ENCODE measurements at regions not wholly inside any gene's neighbourhood (a gene's known extent, or its start where the extent isn't known, plus 50 kb on each side); places are given as distances from the start of the nearest gene placed in this dataset.

DNA sequence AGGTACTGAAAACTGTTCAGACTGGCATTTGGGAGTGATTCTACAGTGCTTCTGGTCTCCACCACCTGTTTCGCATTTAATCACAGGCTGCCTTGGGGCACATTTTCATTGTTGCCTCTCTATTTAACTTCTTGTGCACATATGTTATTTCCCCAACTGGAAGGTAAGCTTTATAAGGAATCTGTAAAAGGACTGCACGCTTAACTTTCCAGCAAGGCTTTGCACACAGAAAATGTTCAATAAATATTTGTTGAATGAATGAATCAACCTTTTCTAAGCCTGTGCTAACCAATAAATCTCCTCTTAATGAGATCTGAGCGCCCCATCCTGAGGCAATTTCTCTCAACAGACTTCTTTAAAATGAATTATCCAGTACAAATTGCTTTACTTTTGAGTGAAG is 84.3 kb upstream of the ARHGAP29 start:
- H3K27me3 ChIP-seq (ENCODE audit: control insufficient read depth in 1 of 2, insufficient read depth in 2 of 2, low read length in 2 of 2) = no peaks in the 10 kb centered on the region
- no peak for DNase-seq (ENCODE audit: low spot score)
- no TSS peak for BruUV-seq (replicated peaks)
- no peaks in the 10 kb centered on the region for H3K9me3 ChIP-seq (ENCODE audit: low read length)
- intact Hi-C loops (cut with micrococcal nuclease; ENCODE audit: unreplicated experiment) (no loop called here), in situ Hi-C loops (cut with HindIII; ENCODE audit: extremely low pct_ligation_motif_present, low pct_unique_long_range_greater_than_20kb) (loop anchor here (5.0 kb wide), 1 partner anchor 74 kb away; no protein-coding TSS in a partner anchor)
- H3K27ac ChIP-seq (ENCODE audit: extremely low read length, insufficient read depth, low read length) = no peak overlapping the region
- ChIA-PET CTCF (ENCODE audit: low intra/inter-chr PET ratio, low total read pairs) (no interaction called here), POLR2A (interaction anchor here (1.6 kb wide), 1 partner anchor 11 kb away, joined by 5 read pairs; no protein-coding TSS in a partner anchor)
- H3K9ac ChIP-seq (ENCODE audit: insufficient read depth, low read depth, low read length) = no peak overlapping the region
- ATAC-seq = no peak
- WGBS (ENCODE audit: low lambda C conversion rate) = 93% methylated on average over 3 of the region's 3 CpGs
- no peak overlapping the region for H3K4me2 ChIP-seq (ENCODE audit: low read depth, low read length)
- no peaks in the 10 kb centered on the region for H4K20me1 ChIP-seq (ENCODE audit: insufficient read depth, low read length)
- no peak for FAIRE-seq
- peaks cover 70% of the 10 kb centered on the region for H3K4me1 ChIP-seq (ENCODE audit: insufficient read depth, low read length)
- TF ChIP-seq HOXA7 (CRISPR knock-in tag; IDR thresholded peaks at IDR 0.05) (no peak), ZBTB20 (CRISPR knock-in tag; IDR thresholded peaks at IDR 0.05; ENCODE audit: borderline replicate concordance, low read depth) (no peak), KAT2B (IDR thresholded peaks at IDR 0.05; ENCODE audit: borderline replicate concordance, low read depth, low read length) (no peak), SKI (IDR thresholded peaks at IDR 0.05; ENCODE audit: partially characterized antibody) (no peak), ARNT2 (CRISPR knock-in tag; IDR thresholded peaks at IDR 0.05; ENCODE audit: low read depth) (no peak), NFE2L2 (IDR thresholded peaks at IDR 0.05; ENCODE audit: low read length) (no peak), ZNF329 (CRISPR knock-in tag; IDR thresholded peaks at IDR 0.05; ENCODE audit: low read depth) (no peak), ZNF546 (CRISPR knock-in tag; conservative IDR thresholded peaks at IDR 0.05) (no peak), ZNF547 (CRISPR knock-in tag; IDR thresholded peaks at IDR 0.05) (no peak), POLR2G (IDR thresholded peaks at IDR 0.05; ENCODE audit: low read depth, low read length) (no peak), POLR2A (IDR thresholded peaks at IDR 0.05; ENCODE audit: insufficient read depth in 1 of 2, low read depth in 2 of 2, low read length in 2 of 2) (no peak), ZNF230 (CRISPR knock-in tag; IDR thresholded peaks at IDR 0.05) (no peak), ZNF468 (CRISPR knock-in tag; IDR thresholded peaks at IDR 0.05) (no peak)
- TF ChIP-seq, protein P1, sequence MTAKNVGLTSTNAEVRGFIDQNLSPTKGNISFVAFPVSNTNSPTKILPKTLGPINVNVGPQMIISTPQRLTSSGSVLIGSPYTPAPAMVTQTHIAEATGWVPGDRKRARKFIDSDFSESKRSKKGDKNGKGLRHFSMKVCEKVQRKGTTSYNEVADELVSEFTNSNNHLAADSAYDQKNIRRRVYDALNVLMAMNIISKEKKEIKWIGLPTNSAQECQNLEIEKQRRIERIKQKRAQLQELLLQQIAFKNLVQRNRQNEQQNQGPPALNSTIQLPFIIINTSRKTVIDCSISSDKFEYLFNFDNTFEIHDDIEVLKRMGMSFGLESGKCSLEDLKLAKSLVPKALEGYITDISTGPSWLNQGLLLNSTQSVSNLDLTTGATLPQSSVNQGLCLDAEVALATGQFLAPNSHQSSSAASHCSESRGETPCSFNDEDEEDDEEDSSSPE (CRISPR knock-in tag; IDR thresholded peaks at IDR 0.05) = no peak
- TF ChIP-seq, protein P2, sequence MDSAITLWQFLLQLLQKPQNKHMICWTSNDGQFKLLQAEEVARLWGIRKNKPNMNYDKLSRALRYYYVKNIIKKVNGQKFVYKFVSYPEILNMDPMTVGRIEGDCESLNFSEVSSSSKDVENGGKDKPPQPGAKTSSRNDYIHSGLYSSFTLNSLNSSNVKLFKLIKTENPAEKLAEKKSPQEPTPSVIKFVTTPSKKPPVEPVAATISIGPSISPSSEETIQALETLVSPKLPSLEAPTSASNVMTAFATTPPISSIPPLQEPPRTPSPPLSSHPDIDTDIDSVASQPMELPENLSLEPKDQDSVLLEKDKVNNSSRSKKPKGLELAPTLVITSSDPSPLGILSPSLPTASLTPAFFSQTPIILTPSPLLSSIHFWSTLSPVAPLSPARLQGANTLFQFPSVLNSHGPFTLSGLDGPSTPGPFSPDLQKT (CRISPR knock-in tag; IDR thresholded peaks at IDR 0.05; ENCODE audit: borderline replicate concordance) = no peak
- TF ChIP-seq, protein P3, sequence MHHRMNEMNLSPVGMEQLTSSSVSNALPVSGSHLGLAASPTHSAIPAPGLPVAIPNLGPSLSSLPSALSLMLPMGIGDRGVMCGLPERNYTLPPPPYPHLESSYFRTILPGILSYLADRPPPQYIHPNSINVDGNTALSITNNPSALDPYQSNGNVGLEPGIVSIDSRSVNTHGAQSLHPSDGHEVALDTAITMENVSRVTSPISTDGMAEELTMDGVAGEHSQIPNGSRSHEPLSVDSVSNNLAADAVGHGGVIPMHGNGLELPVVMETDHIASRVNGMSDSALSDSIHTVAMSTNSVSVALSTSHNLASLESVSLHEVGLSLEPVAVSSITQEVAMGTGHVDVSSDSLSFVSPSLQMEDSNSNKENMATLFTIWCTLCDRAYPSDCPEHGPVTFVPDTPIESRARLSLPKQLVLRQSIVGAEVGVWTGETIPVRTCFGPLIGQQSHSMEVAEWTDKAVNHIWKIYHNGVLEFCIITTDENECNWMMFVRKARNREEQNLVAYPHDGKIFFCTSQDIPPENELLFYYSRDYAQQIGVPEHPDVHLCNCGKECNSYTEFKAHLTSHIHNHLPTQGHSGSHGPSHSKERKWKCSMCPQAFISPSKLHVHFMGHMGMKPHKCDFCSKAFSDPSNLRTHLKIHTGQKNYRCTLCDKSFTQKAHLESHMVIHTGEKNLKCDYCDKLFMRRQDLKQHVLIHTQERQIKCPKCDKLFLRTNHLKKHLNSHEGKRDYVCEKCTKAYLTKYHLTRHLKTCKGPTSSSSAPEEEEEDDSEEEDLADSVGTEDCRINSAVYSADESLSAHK (CRISPR knock-in tag; IDR thresholded peaks at IDR 0.05; ENCODE audit: borderline replicate concordance) = no peak
- TF ChIP-seq, protein P4, sequence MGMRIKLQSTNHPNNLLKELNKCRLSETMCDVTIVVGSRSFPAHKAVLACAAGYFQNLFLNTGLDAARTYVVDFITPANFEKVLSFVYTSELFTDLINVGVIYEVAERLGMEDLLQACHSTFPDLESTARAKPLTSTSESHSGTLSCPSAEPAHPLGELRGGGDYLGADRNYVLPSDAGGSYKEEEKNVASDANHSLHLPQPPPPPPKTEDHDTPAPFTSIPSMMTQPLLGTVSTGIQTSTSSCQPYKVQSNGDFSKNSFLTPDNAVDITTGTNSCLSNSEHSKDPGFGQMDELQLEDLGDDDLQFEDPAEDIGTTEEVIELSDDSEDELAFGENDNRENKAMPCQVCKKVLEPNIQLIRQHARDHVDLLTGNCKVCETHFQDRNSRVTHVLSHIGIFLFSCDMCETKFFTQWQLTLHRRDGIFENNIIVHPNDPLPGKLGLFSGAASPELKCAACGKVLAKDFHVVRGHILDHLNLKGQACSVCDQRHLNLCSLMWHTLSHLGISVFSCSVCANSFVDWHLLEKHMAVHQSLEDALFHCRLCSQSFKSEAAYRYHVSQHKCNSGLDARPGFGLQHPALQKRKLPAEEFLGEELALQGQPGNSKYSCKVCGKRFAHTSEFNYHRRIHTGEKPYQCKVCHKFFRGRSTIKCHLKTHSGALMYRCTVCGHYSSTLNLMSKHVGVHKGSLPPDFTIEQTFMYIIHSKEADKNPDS (CRISPR knock-in tag; IDR thresholded peaks at IDR 0.05) = no peak
- TF ChIP-seq, protein P5, sequence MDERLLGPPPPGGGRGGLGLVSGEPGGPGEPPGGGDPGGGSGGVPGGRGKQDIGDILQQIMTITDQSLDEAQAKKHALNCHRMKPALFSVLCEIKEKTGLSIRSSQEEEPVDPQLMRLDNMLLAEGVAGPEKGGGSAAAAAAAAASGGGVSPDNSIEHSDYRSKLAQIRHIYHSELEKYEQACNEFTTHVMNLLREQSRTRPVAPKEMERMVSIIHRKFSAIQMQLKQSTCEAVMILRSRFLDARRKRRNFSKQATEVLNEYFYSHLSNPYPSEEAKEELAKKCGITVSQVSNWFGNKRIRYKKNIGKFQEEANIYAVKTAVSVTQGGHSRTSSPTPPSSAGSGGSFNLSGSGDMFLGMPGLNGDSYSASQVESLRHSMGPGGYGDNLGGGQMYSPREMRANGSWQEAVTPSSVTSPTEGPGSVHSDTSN (CRISPR knock-in tag; IDR thresholded peaks at IDR 0.05) = no peak
- H2AFZ ChIP-seq (ENCODE audit: low read length) = no peak overlapping the region
- no peaks in the 10 kb centered on the region for H3K79me2 ChIP-seq (ENCODE audit: insufficient read depth, low read length)
- H3K36me3 ChIP-seq (replicated peaks in 1 of 2; ENCODE audit: control insufficient read depth in 1 of 2, insufficient read depth in 2 of 2, low read length in 2 of 2) = no peaks in the 10 kb centered on the region
- no peak overlapping the region for H3K4me3 ChIP-seq (replicated peaks in 1 of 3; ENCODE audit: insufficient read depth in 1 of 3, low read depth in 2 of 3, low read length in 3 of 3)

All from HepG2 (cell line).